HG03460 (cell line): ENCODE measurements at regions not wholly inside any gene's neighbourhood (a gene's known extent, or its start where the extent isn't known, plus 50 kb on each side); places are given as distances from the start of the nearest gene placed in this dataset.
"Not testable (repeated sequence)": the region's sequence is repeated elsewhere in the genome, so short reads cannot be mapped to it uniquely, and the experiment has no call there.

ENCODE experiments used
- ATAC-seq: cut with Tn5 transposase; IDR thresholded peaks from one replicate; pipeline ENCODE4 v1.9.1; 2021; ENCODE audit not compliant: unreplicated experiment

DNA sequence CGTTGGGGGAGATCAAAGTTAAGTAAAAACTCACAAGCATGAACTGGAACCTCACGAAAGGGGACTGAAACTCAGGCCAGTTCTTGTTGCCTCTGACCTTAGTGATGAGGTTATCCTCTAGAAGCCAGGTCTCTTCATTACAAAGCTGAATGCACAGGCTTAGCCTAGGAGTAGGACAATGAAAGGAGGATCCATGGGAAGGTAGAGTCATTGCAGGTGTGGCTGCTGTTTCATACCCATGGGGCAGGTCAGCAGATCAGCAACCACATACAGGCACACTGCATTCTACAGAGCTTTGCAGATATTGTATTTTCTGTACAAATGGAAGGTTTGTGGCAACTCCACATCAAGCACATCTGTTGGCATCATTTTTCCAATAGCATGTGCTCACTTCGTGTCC lies 341.3 kb upstream of the SOX9 start:
- no peak for ATAC-seq

DNA sequence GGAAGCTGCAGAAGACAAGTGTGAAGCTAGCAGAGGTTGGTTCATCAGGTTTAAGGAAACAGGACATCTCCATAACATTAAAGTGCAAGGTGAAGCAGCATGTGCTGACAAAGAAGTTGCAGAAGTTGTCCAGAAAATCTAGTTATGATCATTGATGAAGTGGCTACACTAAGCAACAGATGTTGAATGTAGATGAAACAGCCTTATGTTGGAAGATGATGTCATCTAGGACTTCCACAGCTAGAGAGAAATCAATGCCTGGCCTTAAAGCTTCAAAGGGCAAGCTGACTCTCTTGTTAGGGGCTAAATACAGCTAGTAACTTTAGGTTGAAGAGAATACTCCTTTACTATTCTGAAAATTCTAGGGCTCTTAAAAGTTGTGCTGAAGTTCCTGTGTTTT lies 340.2 kb upstream of the SOX9 start:
- ATAC-seq = no peak

DNA sequence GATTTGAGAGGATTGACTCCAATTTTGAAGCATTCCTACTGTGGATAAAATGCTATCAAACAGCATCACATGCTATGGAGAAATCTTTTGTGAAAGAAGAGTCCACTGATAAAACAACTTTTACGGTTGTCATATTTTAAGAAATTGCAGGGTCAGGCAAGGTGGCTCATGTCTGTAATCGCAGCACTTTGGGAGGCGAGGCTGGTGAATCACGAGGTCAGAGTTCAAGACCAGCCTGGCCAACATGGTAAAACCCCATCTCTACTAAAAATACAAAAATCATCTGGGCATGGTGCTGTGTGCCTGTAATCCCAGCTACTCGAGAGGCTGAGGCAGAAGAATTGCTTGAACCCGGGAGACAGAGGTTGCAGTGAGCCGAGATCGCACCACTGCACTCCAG lies 338.8 kb upstream of the SOX9 start:
- ATAC-seq = not testable (repeated sequence)

GRCh38 chr17:71790791-71791190 lies 330.0 kb upstream of the SOX9 start:
- no peak for ATAC-seq

DNA sequence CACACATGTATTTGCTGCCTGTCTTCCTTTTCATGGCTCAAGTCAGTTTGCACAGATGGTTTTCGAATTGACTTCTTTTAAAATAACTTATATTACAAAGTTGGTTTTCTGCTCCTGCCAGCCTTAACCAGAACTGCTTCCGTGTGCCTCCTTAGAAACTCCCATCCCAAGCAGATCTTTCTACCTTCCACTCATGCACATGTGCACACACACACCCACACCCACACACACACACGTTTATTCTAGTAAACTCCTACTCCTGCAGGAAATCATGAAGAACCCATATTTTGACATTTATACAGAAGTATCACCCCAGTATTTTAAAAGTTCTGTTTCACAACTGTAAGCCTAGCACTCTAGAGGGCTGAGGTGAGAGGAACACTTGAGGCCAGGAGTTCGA lies 329.5 kb upstream of the SOX9 start:
- ATAC-seq = no peak

DNA sequence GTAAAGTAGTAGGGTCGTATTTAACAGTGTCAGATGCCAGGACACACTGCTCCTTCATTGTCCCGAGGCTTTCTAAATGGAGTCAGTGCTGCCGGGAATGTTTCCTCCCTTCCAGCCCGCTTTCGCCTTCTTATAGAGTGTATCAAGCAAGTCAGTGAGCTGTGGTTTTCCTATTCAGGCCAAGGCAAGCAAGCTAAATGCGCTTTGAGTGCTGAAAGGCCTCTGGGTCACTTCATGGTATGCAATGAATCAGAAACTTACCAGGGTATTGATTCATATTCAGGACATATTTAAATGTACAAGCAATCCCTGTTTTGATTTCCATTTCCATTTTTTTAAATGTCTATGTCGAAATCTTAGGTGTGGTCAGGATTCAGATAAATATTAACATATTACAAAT lies 327.9 kb upstream of the SOX9 start:
- no peak for ATAC-seq

DNA sequence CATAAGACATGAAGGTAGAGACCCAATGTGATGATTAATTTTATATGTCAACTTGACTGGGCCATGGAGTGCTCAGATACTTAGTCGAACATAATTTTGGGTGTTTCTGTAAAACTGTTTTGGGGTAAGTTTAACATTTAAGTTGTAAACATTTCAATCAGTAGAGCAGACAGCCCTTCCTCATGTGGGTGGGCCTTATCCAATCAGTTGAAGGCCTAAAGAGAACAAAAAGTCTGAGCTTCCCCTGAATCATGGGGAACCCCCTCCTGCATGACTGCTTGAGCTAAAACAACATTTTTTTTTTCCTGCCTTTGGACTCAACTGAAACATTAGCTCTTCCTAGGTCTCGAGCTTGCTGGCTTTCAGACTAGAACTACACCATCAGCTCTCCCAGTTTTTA lies 327.3 kb upstream of the SOX9 start:
- ATAC-seq = no peak

DNA sequence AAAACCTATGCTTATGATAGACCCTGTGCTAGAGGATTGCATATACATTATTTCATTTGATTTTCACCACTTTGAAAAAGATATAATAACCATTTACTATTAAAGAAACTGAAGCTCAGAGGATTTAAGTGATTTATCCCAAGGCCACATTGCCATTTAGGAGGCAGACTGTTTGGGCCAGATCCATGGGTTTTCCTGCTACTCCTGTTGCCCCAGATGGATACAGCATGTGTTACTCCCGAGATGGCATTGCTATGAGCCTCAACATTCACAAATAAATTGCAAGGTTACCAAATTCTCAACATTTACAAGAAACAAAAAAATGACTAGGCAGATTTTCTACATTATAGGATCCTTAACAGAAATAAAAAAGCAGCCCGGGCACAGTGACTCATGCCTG lies 322.1 kb upstream of the SOX9 start:
- no peak for ATAC-seq

DNA sequence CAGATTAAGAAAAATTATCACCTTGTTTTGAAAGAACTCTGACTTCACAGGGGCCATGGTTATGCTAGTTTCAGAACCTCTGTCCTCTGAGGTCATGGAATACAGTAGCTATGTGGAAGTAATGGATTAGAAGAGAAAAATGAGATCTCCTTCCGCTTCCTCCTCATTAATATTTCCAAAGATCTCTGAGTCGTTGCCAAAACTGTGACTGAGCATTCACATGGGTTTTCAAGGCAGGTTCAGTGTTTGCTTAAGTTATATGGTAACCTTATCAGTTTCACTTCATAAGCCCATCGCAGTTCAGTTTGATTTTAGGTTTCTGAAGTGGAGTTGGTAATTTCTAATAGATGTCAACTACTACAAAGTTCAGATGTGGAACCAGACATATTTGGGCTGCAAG lies 321.2 kb upstream of the SOX9 start:
- no peak for ATAC-seq

DNA sequence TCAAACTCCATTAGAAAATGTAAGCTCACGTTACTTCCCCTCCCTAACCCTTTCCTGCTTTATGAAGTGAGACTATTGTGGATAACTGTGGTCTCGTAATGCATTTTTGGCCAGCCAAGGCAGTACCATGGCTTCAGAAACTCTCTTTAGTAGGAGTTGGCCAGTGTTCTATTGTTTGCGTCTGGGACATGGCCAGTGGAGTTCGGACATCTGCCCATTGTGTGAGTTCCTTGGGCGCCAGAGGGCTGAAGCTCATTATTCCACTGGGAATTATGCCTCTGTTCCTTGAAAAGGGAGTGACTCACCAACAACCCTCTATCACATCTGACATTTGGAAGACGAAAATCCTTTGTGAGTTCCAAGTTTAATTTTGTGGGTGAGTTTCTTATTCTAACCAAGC lies 319.5 kb upstream of the SOX9 start:
- ATAC-seq = no peak

GRCh38 chr17:71802663-71803062 lies 318.2 kb upstream of the SOX9 start:
- ATAC-seq = no peak

GRCh38 chr17:71803656-71804284 lies 317.1 kb upstream of the SOX9 start:
- no peak for ATAC-seq

DNA sequence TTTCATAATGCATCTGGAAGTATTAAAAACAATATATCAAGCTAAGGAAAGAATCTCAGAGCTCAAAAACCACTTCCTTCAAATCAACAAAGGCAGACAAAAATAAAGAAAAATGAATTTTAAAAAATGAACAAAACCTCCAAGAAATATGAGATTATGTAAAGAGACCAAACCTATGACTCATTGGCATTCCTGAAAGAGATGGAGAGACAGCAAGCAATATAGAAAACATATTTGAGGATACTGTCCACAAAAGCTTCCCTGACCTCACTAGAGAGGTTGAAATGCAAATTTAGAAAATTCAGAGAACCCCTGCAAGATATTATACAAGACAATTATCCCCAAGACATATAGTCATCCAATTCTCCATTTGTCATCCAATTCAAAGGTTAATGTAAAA lies 311.3 kb upstream of the SOX9 start:
- ATAC-seq = no peak

DNA sequence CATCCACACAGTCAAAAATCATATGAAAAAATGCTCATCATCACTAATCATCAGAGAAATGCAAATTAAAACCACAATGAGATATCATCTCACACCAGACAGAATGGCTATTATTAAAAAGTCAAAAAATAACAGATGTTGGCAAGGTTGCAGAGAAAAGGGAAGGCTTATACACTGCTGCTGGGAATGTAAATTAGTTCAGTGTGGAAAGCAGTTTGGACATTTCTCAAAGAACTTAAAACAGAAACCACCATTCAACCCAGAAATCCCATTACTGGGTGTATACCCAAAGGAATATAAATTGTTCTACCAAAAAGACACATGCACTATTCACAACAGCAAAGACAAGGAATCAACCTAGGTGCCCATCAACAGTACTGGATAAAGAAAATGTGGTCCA lies 307.0 kb upstream of the SOX9 start:
- not testable (repeated sequence) for ATAC-seq

GRCh38 chr17:71821511-71821910 lies 299.3 kb upstream of the SOX9 start:
- no peak for ATAC-seq

- ATAC-seq = no peak
Measured at GRCh38 chr17:71824671-71825070, 296.1 kb upstream of the SOX9 start.

GRCh38 chr17:71825687-71826086 lies 295.1 kb upstream of the SOX9 start:
- ATAC-seq = no peak

- ATAC-seq = no peak
Measured at GRCh38 chr17:71828182-71828596, 292.6 kb upstream of the SOX9 start.

DNA sequence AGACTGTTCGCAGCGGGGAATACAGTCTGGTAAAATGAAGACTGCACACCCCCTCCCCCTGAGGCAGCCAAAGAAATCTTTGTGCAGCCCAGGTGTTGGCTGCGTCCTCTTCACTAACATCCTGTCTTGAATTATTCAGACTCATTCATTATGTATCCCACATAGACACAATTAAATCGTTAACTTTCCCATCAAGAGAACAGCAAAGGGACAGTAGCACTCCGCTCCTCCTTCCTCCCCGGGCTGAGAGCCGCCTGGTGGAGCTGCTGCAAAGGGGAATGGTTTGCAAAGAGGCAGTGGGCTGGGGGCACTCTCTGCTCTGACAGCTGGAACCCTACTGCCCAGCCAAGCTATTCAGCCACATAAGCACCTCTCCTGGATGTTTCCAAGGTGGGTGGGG lies 290.0 kb upstream of the SOX9 start:
- ATAC-seq = no peak

DNA sequence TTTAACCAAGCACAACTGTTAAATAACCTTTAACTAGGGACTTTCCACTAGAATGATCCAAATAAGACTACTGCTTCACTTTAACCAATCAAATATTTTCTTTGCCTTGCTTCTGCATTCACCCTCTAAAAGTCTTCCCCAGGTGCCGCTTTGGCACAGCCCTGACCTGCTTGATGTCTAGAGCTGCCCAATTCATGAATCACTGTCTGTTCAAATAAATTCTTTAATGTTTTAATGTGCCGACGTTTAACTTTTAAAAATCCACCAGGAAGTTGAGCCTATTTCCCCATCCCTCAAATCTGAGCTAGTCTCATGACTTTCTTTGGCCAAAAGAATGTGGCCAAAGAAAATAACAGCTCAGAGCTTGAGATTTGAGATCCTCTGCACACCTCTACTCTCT lies 277.8 kb upstream of the SOX9 start:
- ATAC-seq = no peak

DNA sequence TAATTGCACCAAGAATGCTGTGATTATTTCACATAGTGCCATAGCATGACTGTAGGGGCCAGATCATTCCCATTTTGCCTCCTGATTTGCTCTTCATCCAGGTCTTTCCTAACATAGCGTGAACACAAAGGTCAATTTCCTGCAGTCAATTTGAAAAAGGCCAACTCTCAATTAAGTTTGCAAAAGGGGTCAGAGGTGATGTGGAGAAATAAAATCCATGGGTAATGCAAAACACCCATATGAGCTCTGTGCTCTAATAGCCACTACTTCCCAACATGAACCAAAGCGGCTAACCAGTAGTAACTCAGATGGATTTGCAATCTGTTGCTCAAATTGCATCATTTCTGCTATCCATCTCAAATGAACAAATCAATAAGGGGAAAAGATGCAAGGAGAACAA lies 275.5 kb upstream of the SOX9 start:
- no peak for ATAC-seq

DNA sequence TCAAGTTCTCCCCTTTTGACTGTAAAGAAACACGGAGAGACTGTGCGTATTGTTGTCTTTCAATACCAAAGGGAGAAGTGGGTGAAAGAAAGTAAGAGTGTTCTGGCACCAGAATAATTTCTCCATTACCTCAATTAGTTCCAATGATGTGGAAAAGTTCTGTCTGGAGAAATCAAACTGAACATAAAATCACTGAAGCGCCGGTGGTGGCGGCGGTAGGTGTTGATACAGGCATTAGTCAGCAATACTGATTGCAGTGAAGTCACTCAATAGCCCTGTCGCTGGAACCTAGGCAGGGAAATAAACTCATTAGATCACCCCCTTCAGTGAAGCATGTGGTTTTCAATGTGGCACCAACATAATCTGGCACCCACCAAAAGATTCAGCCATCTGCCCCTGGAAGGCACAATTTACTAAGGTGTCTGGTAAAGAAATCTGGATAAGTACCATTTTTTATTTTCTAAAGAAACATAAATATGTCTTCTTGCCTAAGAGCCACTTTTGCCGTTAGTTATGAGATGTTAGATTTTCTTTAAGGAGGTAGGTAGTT lies 274.2 kb upstream of the SOX9 start:
- ATAC-seq = no peak
